ENCODE measurements at regions not wholly inside any gene's neighbourhood (a gene's known extent, or its start where the extent isn't known, plus 50 kb on each side); places are given as distances from the start of the nearest gene placed in this dataset.

- TF ChIP-seq PPARA (CRISPR knock-in tag; IDR thresholded peaks at IDR 0.05; ENCODE audit: borderline replicate concordance) (no peak), ZFP30 (CRISPR knock-in tag; IDR thresholded peaks at IDR 0.05) (no peak), ZFP3 (CRISPR knock-in tag; IDR thresholded peaks at IDR 0.05) (no peak)
These were observed 165.8 kb downstream of the ATOH1 start for GRCh38 chr4:93994175-93994994.
